IMR-90 (cell line): ENCODE measurements at regions not wholly inside any gene's neighbourhood (a gene's known extent, or its start where the extent isn't known, plus 50 kb on each side); places are given as distances from the start of the nearest gene placed in this dataset.

ENCODE experiments used
- ATAC-seq: fragments of 200-7000 bp; cut with Tn5 transposase; 2 replicates; pipeline ENCODE4 v1.9.1; 2020; ENCODE audit warnings: low read depth, mild to moderate bottlenecking, moderate library complexity
- BruUV-seq: library from RNA; stranded (reverse); fragments of 400-500 nt; replicated peaks from 2 replicates; lab custom pipeline; 2021; lab: Mats Ljungman, UMichigan
- CTCF ChIA-PET: fragments of 300-600 bp; formaldehyde crosslinking; extraction: SDS; loops from one replicate; lab custom pipeline; 2021; ENCODE audit warnings: antibody characterized with exemption; lab: Yijun Ruan, JAX
- POLR2A ChIA-PET: fragments of 300-600 bp; sonication (Branson Sonifier 250); formaldehyde crosslinking; loops from one replicate; lab custom pipeline; 2022; ENCODE audit warnings: antibody characterized with exemption; ENCODE audit not compliant: unreplicated experiment; lab: Charles Lee
- DNase-seq: peaks from one replicate; pipeline ENCODE4 v3.0.0; 2013
- H2AFZ ChIP-seq: replicated peaks from 2 replicates; pipeline ENCODE3; 2013; ENCODE audit warnings: low read length, mild to moderate bottlenecking; ENCODE audit not compliant: poor library complexity
- H2AK5ac ChIP-seq: 2 replicates; pipeline ENCODE4 v1.6.1; 2013; ENCODE audit warnings: low read depth, low read length, inconsistent platforms
- H2AK9ac ChIP-seq: replicated peaks from 2 replicates; pipeline ENCODE3; 2013; ENCODE audit warnings: mild to moderate bottlenecking, low read depth, low read length, moderate library complexity; ENCODE audit not compliant: poor library complexity
- H2BK120ac ChIP-seq: 2 replicates; pipeline ENCODE4 v1.6.1; 2013; ENCODE audit warnings: low read depth, low read length, inconsistent platforms
- H2BK15ac ChIP-seq: 3 replicates; pipeline ENCODE4 v1.6.1; 2013; ENCODE audit warnings: low read depth, low read length, inconsistent platforms
- H2BK20ac ChIP-seq: 2 replicates; pipeline ENCODE4 v1.6.1; 2013; ENCODE audit warnings: low read depth, mild to moderate bottlenecking, inconsistent platforms, low read length, moderate library complexity
- H2BK5ac ChIP-seq: 2 replicates; pipeline ENCODE4 v1.6.1; 2013; ENCODE audit warnings: mild to moderate bottlenecking, low read depth, low read length, inconsistent platforms; ENCODE audit not compliant: poor library complexity, severe bottlenecking
- H3K14ac ChIP-seq: replicated peaks from 2 replicates; pipeline ENCODE4 v1.6.1; 2013; ENCODE audit warnings: low read depth, low read length, inconsistent platforms
- H3K18ac ChIP-seq: 2 replicates; pipeline ENCODE4 v1.6.1; 2013; ENCODE audit warnings: low read depth, low read length, control low read depth
- H3K23ac ChIP-seq: 2 replicates; pipeline ENCODE4 v1.6.1; 2013; ENCODE audit warnings: low read depth, low read length, inconsistent platforms
- H3K27ac ChIP-seq: 2 replicates; pipeline ENCODE4 v1.5.1; 2013; ENCODE audit warnings: mild to moderate bottlenecking, control low read depth, low read length; ENCODE audit not compliant: insufficient read depth
- H3K27me3 ChIP-seq: 2 replicates; pipeline ENCODE4 v1.6.1; 2013; ENCODE audit warnings: low read length; ENCODE audit not compliant: control insufficient read depth, insufficient read depth
- H3K36me3 ChIP-seq: 2 replicates; pipeline ENCODE4 v1.6.1; 2013; ENCODE audit warnings: low read length, mixed read lengths; ENCODE audit not compliant: control insufficient read depth, insufficient read depth
- H3K4ac ChIP-seq: 2 replicates; pipeline ENCODE4 v1.6.1; 2013; ENCODE audit warnings: low read depth, low read length, inconsistent platforms
- H3K4me1 ChIP-seq: 2 replicates; pipeline ENCODE4 v1.6.1; 2013; ENCODE audit warnings: low read length, mixed read lengths; ENCODE audit not compliant: control insufficient read depth, insufficient read depth
- H3K4me2 ChIP-seq: 2 replicates; pipeline ENCODE4 v1.6.1; 2013; ENCODE audit warnings: low read depth, mild to moderate bottlenecking, control low read depth, low read length, moderate library complexity
- H3K4me3 ChIP-seq: 2 replicates; pipeline ENCODE4 v1.5.1; 2013; ENCODE audit warnings: low read depth, mild to moderate bottlenecking, control low read depth, low read length, moderate library complexity; ENCODE audit not compliant: insufficient read depth
- H3K56ac ChIP-seq: 2 replicates; pipeline ENCODE4 v1.6.1; 2013; ENCODE audit warnings: low read length, inconsistent platforms; ENCODE audit not compliant: insufficient read depth; ENCODE audit errors: extremely low read depth
- H3K79me1 ChIP-seq, 2 experiments: 2 replicates each; pipeline ENCODE4 v1.6.1; 2013; ENCODE audit warnings: low read length in 2 of 2, inconsistent platforms in 1 of 2, low read depth in 1 of 2
- H3K9ac ChIP-seq: 2 replicates; pipeline ENCODE4 v1.6.1; 2013; ENCODE audit warnings: low read depth, low read length, control low read depth
- H3K9me1 ChIP-seq: 2 replicates; pipeline ENCODE4 v1.6.1; 2013; ENCODE audit warnings: low read length, inconsistent platforms; ENCODE audit not compliant: insufficient read depth
- H3K9me3 ChIP-seq: 2 replicates; pipeline ENCODE4 v1.6.1; 2013; ENCODE audit warnings: low read length; ENCODE audit not compliant: control insufficient read depth, insufficient read depth
- H4K20me1 ChIP-seq: 2 replicates; pipeline ENCODE4 v1.6.1; 2013; ENCODE audit warnings: low read length, inconsistent platforms; ENCODE audit not compliant: insufficient read depth
- H4K5ac ChIP-seq: 2 replicates; pipeline ENCODE4 v1.6.1; 2013; ENCODE audit warnings: mild to moderate bottlenecking, low read depth, low read length, control low read depth
- H4K8ac ChIP-seq, 2 experiments: 2 replicates each; pipeline ENCODE4 v1.6.1; 2013; ENCODE audit warnings: low read depth in 2 of 2, low read length in 2 of 2, control low read depth in 1 of 2, inconsistent platforms in 1 of 2
- H4K91ac ChIP-seq: 2 replicates; pipeline ENCODE4 v1.6.1; 2013; ENCODE audit warnings: low read depth, low read length, inconsistent platforms; ENCODE audit not compliant: insufficient read depth
- BHLHE40 ChIP-seq: fragments of 150-350 bp; IDR thresholded peaks from 2 replicates; pipeline ENCODE4 v1.6.1; 2016; ENCODE audit warnings: mild to moderate bottlenecking, low read depth, low read length
- CEBPB ChIP-seq: IDR thresholded peaks from 2 replicates; pipeline ENCODE4 v1.6.1; 2012; ENCODE audit warnings: low read depth, low read length, improper control_type of control experiment
- CHD1 ChIP-seq: IDR thresholded peaks from 2 replicates; pipeline ENCODE4 v1.6.1; 2012; ENCODE audit warnings: low read depth, low read length, improper control_type of control experiment
- FOS ChIP-seq: fragments of 150-350 bp; IDR thresholded peaks from 2 replicates; pipeline ENCODE4 v1.6.1; 2016; ENCODE audit warnings: low read depth, low read length
- MAFK ChIP-seq: IDR thresholded peaks from 2 replicates; pipeline ENCODE4 v1.6.1; 2012; ENCODE audit warnings: low read depth, low read length, improper control_type of control experiment
- MAZ ChIP-seq: IDR thresholded peaks from 2 replicates; pipeline ENCODE4 v1.6.1; 2012; ENCODE audit warnings: low read depth, mild to moderate bottlenecking, low read length, improper control_type of control experiment, moderate library complexity, borderline replicate concordance
- MXI1 ChIP-seq: IDR thresholded peaks from 2 replicates; pipeline ENCODE4 v1.6.1; 2012; ENCODE audit warnings: low read depth, mild to moderate bottlenecking, low read length, moderate library complexity, borderline replicate concordance
- NFE2L2 ChIP-seq: fragments of 150-350 bp; IDR thresholded peaks from 2 replicates; pipeline ENCODE4 v1.6.1; 2016; ENCODE audit warnings: low read depth, mild to moderate bottlenecking, low read length
- POLR2A ChIP-seq: IDR thresholded peaks from 2 replicates; pipeline ENCODE4 v1.6.1; 2012; ENCODE audit warnings: mild to moderate bottlenecking, low read depth, low read length
- RAD21 ChIP-seq: IDR thresholded peaks from 2 replicates; pipeline ENCODE4 v1.6.1; 2012; ENCODE audit warnings: low read length, improper control_type of control experiment
- RCOR1 ChIP-seq: IDR thresholded peaks from 2 replicates; pipeline ENCODE4 v1.6.1; 2012; ENCODE audit warnings: mild to moderate bottlenecking, low read length, improper control_type of control experiment; ENCODE audit not compliant: insufficient replicate concordance
- RFX5 ChIP-seq: IDR thresholded peaks from 2 replicates; pipeline ENCODE4 v1.8.0; 2012; ENCODE audit warnings: low read depth, mild to moderate bottlenecking, low read length, moderate library complexity
- SMC3 ChIP-seq: fragments of 150-350 bp; IDR thresholded peaks from 2 replicates; pipeline ENCODE4 v1.6.1; 2016; ENCODE audit warnings: low read depth, mild to moderate bottlenecking, antibody characterized with exemption, low read length, moderate library complexity
- WGBS, 2 experiments: methylation state at CpG; one replicate each; pipeline versions ENCODE4 v1.1.5 to v1.1.7; 2013; ENCODE audit warnings: missing lambda C conversion rate in 2 of 2; ENCODE audit not compliant: insufficient read length in 1 of 2; ENCODE audit errors: extremely low coverage in 2 of 2; 5-methylcytosine and 5-hydroxymethylcytosine counted together
- dilution Hi-C: fragments of 300-500 bp; cut with HindIII; formaldehyde crosslinking; loops from one replicate; pipeline ENCODE4 v1.14.3; 2018; ENCODE audit warnings: low sequenced_read_pairs; ENCODE audit not compliant: unreplicated experiment
- in situ Hi-C: fragments of 300-500 bp; cut with MboI; formaldehyde crosslinking; loops from 3 replicates; pipeline ENCODE4 v1.14.3; 2019; ENCODE audit warnings: low sequenced_read_pairs, inconsistent platforms, mixed read lengths
- intact Hi-C: fragments of 100-400 bp; cut with micrococcal nuclease; formaldehyde crosslinking; loops from 2 replicates; pipeline ENCODE4 v1.10.0; 2022
- TF ChIP-seq, protein P1 (sequence below): fragments of 150-350 bp; IDR thresholded peaks from 2 replicates; pipeline ENCODE4 v1.6.1; 2017; ENCODE audit warnings: mild to moderate bottlenecking, antibody characterized with exemption, low read length, low read depth
- TF ChIP-seq, protein P2 (sequence below): fragments of 150-350 bp; IDR thresholded peaks from 2 replicates; pipeline ENCODE4 v1.6.1; 2016; ENCODE audit warnings: low read depth, mild to moderate bottlenecking, low read length, moderate library complexity, borderline replicate concordance
- TF ChIP-seq, protein P3 (sequence below): conservative IDR thresholded peaks from 2 replicates; pipeline ENCODE4 v1.5.1; 2012; ENCODE audit warnings: mild to moderate bottlenecking, low read depth, low read length, improper control_type of control experiment

DNA sequence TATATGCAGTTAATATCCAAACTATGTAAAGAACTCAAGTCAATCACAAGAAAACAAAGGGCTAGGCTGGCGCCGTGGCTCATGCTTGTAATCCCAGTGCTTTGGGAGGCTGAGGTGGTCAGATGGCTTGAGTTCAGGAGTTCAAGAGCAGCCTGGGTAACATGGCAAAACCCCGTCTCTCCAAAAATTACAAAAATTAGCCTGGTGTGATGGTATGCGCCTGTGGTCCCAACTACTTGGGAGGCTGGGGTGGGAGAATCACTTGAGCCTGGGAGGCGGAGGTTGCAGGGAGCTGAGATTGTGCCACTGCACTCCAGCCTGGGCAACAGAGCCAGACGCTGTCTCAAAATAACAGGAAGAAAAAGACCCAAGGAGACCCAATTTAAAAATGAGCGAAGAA lies 91.9 kb upstream of the ALKAL2 start:
- dilution Hi-C loops (no loop called here), in situ Hi-C loops (no loop called here), intact Hi-C loops (loop anchor here (5.0 kb wide), 1 partner anchor 808 kb away; no protein-coding TSS in a partner anchor)
- H2BK120ac ChIP-seq, result no peak overlapping the region
- no peaks in the 10 kb centered on the region for H3K4me1 ChIP-seq
- H3K56ac ChIP-seq, result no peak overlapping the region
- H2AK5ac ChIP-seq, result no peak overlapping the region
- H2BK5ac ChIP-seq, result no peak overlapping the region
- no peak overlapping the region for H3K23ac ChIP-seq
- H3K27me3 ChIP-seq, result no peaks in the 10 kb centered on the region
- H3K18ac ChIP-seq, result no peak overlapping the region
- no peak overlapping the region for H4K91ac ChIP-seq
- H3K9ac ChIP-seq, result no peak overlapping the region
- DNase-seq, result no peak
- no peak overlapping the region for H2AK9ac ChIP-seq
- no peaks in the 10 kb centered on the region for H3K9me1 ChIP-seq
- no TSS peak for BruUV-seq
- no peak overlapping the region for H2BK15ac ChIP-seq
- POLR2A ChIA-PET, result no interaction called here
- H3K14ac ChIP-seq, result no peak overlapping the region
- ATAC-seq, result no peak
- no peak overlapping the region for H4K5ac ChIP-seq
- H3K9me3 ChIP-seq, result peaks cover 26% of the 10 kb centered on the region; the same call in 1 of the 2 replicates
- H3K4me2 ChIP-seq, result no peak overlapping the region
- no peaks in the 10 kb centered on the region for H4K20me1 ChIP-seq
- no peaks in the 10 kb centered on the region for H3K36me3 ChIP-seq
- H3K4me3 ChIP-seq, result no peak overlapping the region
- TF ChIP-seq FOS (no peak), POLR2A (no peak), RAD21 (no peak), MAZ (no peak), NFE2L2 (no peak), RCOR1 (no peak), BHLHE40 (no peak), MXI1 (no peak), RFX5 (no peak), MAFK (no peak), SMC3 (no peak), CHD1 (no peak), CEBPB (no peak)
- TF ChIP-seq, protein P1, sequence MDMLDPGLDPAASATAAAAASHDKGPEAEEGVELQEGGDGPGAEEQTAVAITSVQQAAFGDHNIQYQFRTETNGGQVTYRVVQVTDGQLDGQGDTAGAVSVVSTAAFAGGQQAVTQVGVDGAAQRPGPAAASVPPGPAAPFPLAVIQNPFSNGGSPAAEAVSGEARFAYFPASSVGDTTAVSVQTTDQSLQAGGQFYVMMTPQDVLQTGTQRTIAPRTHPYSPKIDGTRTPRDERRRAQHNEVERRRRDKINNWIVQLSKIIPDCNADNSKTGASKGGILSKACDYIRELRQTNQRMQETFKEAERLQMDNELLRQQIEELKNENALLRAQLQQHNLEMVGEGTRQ, result no peak
- TF ChIP-seq, protein P2, sequence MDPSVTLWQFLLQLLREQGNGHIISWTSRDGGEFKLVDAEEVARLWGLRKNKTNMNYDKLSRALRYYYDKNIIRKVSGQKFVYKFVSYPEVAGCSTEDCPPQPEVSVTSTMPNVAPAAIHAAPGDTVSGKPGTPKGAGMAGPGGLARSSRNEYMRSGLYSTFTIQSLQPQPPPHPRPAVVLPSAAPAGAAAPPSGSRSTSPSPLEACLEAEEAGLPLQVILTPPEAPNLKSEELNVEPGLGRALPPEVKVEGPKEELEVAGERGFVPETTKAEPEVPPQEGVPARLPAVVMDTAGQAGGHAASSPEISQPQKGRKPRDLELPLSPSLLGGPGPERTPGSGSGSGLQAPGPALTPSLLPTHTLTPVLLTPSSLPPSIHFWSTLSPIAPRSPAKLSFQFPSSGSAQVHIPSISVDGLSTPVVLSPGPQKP, result no peak
- TF ChIP-seq, protein P3, sequence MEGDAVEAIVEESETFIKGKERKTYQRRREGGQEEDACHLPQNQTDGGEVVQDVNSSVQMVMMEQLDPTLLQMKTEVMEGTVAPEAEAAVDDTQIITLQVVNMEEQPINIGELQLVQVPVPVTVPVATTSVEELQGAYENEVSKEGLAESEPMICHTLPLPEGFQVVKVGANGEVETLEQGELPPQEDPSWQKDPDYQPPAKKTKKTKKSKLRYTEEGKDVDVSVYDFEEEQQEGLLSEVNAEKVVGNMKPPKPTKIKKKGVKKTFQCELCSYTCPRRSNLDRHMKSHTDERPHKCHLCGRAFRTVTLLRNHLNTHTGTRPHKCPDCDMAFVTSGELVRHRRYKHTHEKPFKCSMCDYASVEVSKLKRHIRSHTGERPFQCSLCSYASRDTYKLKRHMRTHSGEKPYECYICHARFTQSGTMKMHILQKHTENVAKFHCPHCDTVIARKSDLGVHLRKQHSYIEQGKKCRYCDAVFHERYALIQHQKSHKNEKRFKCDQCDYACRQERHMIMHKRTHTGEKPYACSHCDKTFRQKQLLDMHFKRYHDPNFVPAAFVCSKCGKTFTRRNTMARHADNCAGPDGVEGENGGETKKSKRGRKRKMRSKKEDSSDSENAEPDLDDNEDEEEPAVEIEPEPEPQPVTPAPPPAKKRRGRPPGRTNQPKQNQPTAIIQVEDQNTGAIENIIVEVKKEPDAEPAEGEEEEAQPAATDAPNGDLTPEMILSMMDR, result no peak
- no peak overlapping the region for H3K27ac ChIP-seq
- H2AFZ ChIP-seq, result no peak overlapping the region
- H2BK20ac ChIP-seq, result no peak overlapping the region
- no peaks in the 10 kb centered on the region for H3K79me1 ChIP-seq
- WGBS, 2 experiments, result no CpG with 5 or more reads among the region's 7 CpGs
- CTCF ChIA-PET, result no interaction called here
- H4K8ac ChIP-seq, result no peak overlapping the region
- no peak overlapping the region for H3K4ac ChIP-seq
